Umbilical cord (tissue), 1 donor: ENCODE measurements at regions not wholly inside any gene's neighbourhood (a gene's known extent, or its start where the extent isn't known, plus 50 kb on each side); places are given as distances from the start of the nearest gene placed in this dataset.

Experiments used
- DNase-seq: peaks from one replicate; pipeline ENCODE4 v3.0.0-alpha.2; 2015; ENCODE audit warnings: low spot score

DNA sequence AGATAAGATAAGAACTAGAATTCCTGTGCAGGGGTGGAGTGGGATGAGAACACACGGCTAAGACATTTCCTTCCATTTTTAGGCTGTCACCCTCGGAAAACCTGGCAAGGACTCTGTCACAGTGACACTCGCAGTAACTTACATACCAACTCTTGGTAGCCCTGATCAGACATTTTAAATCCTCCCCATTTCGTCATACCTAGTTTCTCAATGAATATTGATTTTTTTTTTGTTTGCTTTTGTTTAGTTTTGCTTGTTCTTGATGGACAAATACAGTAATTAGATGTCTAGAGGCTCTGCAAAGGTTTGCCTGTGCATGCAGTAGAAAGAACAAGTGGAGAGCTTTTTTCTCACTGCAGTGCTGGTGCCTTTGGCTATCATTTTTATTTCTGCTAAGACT, 213.0 kb upstream of the FAM83B start:
- no peak for DNase-seq

DNA sequence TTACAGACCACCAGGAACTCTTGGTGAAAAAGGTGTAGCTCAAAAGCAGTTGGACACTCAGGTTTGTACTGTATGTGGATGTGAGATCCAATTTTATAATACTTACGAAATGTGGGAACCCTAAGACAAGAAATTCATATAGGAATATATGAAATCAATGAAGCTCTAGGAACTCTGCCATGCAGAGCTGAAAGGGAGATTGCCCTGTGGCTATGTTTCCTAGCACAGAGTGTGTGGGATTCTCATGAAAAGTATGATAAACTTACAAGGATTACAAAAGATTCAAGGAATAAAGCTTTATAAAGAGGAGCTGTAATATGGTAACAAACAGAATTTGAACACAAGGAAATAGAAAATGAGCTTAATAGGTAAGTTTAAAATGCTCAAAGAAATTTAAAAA, 205.7 kb upstream of the FAM83B start:
- no peak for DNase-seq

DNA sequence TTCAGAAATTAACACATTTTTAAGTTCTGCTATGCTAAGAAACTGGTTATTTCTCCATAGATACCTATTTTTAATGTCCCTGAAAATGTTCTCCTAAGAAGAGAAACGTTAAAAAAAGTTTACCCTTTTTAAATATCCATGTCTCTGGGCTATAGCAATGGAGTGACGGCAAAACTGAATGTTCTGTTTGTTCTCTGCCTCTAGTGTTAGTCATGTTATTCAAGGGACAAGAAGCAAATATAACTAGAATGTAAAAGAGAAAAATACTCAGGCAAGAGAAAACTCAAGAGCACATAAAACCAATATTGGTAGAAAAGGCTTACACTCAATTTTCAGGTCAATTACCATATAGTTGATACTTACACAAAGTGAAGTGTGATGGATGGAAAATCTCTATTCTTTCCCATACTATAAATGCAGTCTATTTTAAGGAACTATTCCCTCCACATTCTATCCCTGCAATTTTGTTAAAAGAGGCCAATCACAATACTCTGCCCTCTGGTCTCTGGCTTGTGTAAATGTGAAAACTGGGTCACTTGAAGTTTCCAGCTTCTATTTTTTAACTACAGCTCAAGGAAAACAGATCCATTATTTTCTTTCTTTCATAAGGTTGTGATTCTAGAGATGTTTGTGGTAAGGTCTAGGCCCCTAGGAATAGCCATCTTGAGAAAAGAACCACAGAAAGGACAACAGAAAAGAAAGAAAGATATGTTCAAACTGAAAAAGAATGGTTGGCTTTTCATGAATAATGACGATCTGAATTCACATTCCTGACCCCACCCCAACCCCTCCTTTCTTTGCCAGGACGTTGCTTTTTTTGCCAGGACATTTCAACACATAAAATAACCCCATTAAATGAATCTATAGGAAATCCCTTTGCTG, 200.3 kb upstream of the FAM83B start:
- peak; percentile 13 for DNase-seq

DNA sequence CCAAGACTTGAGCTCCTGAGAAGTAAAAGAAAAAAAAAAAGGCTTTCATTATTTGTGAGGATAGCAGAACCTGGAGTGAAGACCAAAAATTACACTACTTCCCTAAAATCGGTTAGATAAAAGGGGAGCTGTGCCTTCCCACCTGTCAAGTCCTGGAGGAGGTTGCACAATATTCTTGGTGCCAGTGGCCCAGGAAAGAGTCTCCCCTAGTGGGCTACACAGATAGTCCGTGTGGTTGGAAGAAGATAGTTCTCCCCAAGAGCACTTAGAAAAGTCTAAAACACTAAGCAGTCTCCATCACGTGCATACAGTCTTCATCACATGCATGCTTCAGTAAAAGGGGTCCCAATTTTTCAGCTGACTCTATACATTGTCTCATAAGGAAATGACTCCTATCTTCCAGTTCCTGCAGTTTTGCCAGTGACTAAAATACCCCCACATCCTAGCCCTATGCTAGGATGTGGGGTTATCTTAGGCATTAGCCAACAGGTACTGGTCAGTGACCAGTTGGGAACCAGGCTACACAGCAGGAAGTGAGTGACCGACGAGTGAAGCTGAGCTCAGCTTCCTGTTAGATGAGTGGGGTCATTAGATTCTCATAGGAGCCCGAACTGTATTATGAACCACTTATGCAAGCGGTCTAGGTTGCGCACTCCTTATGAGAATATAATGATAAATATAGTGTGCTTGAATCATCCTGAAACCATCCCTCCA, 199.5 kb upstream of the FAM83B start:
- no peak for DNase-seq

DNA sequence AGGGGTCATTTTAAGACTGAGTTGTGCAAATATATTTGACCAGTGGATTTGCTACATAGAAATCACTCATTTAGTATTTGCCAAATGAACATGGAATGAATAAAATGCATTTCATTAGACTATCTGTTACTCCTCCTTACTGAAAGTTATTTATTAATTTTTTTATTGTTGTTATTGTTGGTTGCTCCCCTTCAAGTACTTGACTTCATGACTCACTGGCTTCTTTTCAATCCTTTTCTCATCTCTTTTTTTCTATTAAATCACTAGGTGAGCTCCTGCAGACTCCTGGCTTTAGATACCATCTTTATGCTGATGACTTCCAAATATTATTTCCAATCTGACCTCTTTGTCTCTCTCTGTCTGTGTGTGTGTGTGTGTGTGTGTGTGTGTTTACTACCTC, 192.2 kb upstream of the FAM83B start:
- DNase-seq = no peak

DNA sequence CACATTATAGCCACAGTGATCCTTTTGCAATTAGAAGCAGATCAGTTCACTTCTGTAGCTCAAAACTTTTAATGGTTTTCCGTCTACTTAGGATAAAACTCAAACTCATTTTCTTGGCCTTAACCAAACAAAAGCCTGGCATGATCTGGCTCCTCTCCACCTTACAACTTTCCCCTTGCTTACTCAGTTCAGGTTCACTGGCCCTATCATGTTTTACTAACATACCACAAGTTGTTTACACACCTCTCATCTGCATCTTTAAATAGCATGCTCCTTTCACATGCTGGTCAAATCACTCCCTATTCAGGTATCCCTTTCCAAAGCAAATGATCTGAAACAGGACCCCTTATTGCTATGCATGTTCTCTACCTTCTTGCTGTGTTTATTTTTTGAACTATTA, 191.4 kb upstream of the FAM83B start:
- no peak for DNase-seq

DNA sequence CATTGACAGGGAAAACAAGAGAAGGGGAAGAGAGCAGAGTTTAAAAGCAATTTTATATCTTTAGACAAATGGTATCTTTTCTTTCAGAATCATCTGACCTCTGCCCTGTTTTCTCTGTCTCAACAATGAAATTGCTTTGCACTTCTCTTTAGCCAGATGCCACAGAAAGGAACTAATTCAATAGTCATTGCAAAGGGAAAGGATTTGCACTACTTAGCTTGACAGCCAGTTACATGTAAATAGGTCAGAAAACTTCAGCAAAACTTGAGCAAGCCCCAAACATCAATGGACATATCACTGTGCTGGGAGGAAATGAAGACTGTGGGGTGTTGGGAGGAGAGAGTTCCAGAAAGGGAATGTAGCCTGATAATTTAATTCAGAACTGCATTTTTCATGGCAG, 181.3 kb upstream of the FAM83B start:
- DNase-seq = no peak

DNA sequence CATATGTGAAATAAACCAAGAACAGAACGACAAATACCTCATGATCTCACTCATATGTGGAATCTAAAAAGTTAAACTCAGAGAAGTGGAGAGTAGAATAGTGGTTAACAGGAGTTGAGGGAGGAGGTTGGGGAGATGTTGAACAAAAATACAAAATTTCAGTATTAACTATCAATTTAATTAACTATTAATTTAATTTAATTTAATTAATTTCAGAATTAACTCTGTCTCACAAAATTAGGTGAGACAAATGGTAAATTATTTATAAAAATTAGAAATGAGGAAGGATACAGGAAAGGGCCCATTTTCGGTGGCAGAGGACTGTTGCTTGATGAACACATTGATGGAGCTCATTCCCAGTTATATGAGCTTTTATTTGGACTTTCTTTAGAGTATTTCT, 166.0 kb upstream of the FAM83B start:
- no peak for DNase-seq

DNA sequence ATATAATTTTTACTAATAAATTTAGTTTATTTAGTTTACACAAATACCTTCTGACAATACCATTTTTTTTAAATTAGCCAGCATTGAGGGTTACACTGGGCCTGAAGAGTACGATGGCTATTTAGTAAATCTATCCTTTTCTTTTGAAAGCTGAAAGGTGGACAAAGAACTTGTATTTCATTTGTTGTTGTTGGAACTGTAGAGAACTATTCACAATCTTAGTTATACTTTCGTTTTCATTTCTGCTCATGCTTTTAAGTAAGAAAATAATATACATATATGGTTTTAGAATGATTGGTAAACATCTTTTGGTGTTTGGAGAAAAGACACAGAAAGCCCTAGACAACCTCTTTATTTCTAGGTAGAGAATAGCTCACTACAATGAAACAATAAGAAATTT, 165.3 kb upstream of the FAM83B start:
- DNase-seq = no peak

DNA sequence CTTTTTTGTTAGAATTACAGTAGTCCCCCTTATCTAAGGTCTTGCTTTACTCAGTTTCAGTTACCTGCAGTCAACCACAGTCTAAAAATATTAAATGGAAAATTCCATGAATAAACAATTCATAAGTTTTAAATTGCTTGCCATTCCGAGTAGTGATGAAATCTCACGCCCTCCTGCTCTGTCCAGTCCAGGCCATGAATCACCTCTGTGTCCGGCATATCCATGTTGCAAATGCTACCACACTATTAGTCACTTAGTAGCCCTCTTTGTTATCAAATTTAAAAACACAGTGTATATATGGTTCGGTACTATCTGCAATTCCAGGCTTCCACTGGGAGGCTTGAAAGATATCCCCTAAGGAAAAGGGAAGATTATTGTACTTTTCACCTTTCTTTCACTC, 164.6 kb upstream of the FAM83B start:
- no peak for DNase-seq

DNA sequence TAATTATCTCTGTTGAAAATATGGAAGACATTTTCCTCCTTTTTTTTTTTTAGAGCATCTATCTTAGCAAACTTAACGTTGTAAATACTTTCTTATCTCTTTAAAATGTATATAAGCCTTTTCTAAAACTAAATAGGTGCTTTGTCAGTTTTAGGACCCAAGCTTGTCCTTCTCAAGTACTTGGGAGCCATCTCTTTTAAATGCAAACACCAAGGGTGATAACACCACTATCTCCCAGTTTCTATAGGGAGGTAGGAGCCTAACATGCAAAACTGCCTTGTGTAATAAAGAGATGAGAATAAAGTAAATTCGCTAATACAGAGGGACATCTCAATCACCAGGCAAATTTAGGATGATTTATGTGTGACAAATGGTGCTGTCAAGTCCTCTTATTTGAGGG, 157.0 kb upstream of the FAM83B start:
- DNase-seq = no peak

DNA sequence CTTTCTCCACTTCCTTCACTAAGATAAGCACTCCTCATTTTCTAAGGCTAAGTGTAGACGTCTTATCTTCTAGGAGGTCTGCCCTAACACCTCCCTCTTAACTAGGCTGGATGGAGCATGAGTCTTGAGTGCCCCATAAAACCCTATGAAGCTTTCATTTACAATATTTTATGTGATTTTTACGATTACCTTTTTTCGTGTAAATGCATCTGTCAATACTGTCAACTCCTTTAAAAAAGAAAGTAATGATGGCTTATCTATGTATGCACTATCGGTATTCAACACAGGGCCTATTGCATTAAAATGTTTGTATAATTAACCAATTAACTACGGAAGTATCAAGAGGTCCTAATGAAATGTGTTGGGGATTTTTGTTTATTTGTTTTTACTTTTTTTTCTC, 156.0 kb upstream of the FAM83B start:
- DNase-seq = no peak

DNA sequence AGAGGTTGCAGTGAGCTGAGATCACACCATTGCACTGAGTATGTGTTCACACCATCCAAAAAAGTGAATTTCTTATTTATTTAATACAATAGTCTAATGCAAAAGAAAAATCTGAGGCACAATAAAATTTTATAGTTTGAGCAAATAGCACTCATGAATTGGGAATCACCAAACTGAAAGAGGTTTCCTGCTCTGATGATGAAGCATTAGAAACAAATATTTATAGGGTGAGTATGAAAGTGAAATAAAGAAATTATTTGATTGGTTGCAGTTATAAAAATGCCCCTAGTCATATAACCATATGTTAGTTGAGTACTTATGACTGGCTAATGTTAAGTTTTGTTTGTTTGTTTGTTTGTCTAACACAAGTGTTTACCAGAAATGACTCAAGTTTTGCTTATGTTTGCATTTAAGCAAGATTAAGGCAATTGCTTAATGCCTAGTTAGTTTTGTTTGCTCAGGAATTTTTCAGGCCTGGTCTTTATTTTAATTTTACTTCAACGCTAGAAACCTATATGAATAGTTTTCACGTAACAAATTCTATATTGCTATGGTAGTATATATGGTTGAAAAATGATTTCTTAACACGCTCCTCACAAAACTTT, 151.5 kb upstream of the FAM83B start:
- no peak for DNase-seq

DNA sequence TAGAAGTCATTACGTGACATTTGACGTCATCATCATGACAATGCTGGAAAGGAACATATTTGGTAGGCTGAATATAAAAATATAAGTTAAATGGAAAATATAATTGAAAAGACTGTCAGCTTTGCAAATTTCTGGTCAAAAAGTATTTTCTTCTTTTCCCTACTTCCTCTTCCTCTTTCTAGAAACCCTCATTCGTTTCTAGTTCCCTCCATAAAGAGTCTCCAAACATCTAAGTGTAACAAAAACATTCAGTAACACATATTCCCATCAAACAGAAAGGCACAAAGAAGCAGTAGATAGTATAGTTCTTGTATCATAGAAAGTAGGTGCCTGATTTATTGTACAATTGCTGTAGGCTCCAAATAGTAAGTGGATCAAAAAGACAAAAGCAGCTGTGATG, 150.8 kb upstream of the FAM83B start:
- DNase-seq = no peak

DNA sequence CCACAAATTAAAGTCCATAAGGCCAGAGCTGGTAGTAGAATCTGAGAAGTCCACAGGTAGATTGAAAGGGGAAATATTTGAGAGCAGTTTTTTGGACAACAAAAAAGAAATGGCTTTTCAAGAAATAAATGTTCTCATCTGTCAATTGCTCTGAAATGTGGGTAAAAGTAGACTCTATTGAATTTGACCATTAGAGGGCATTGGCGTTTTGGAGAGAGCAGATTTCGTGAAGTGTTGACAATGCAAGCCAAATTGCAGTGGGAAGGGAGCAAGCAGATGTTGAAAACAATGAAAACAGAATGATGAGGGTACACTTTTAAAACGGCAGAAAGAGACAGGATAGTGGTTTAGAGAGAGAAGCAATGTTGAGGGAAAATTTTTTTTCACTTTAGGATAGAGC, 149.1 kb upstream of the FAM83B start:
- DNase-seq = peak; percentile 20

DNA sequence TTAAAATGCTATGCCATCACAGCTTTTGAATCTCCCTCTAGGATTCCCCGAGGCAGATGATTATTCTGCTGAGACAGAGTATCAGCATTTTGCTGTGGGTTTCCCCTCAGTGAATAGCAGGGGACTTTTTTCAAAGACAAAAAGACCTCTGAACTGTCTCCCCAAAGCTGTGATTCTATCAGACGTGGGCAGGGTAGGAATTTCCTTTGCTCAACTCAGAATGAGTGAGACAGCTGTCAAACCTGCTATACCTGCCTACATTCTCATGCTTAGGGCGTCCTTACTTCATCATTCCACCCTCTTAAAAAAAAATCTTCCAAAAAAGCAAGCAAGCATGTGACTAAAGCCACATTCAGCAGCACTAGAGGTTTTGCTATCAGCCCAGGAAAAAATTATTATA, 147.6 kb upstream of the FAM83B start:
- peak; percentile 50 for DNase-seq

DNA sequence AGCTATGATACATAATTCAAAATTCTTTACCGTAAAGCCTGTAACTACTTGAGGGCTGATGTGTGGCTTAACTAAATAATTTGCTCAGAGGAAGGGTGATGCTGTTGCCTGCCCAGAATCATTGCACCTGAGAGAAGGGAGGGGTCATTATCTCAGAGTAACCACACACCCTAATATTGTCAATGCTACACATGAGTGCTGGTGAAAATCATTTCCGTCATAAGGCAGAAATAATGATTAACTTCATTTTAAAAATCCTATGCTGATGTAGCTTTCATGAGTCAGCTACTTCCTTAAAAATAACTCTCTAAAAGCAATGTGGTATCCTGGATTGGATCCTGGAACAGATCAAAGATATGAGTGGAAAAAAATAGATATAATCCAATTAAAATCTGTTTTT, 146.4 kb upstream of the FAM83B start:
- DNase-seq = peak; percentile 3

DNA sequence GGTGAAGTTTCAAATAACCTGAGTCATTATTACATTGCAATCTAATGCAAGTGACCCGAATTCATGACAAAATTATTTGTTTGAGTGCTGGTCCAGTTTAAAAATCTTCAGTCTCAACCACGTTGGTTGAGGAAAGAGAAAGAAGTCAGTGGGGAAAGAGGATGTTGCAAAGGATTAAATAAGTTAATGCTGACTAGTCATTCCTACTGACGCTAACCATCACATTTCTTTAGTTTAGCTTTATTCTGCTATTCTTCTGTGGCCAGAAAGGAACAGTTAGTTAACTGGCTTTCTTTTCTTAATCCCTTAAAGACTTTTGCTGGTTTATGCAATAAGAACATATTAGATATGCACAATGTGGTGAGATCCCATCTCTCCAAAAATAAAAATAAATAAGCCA, 143.8 kb upstream of the FAM83B start:
- no peak for DNase-seq

DNA sequence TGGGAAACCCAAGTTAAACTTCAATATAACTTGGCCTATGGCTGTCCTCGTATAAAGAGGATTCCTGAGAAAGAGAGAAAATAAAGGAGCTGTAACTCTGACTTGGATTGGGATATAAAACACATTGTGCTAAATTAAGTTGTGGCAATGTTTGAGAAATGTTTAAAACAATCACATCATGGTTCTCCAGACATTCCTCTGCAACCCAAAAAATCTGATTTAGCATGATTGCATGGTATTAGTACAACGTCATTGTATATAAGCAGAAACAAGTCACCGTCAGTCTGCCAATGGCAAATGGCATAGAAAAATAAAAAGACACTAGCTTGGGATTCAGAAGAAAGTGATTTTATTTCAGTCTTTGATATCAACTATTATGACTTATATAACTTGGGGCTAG, 140.2 kb upstream of the FAM83B start:
- DNase-seq = no peak

DNA sequence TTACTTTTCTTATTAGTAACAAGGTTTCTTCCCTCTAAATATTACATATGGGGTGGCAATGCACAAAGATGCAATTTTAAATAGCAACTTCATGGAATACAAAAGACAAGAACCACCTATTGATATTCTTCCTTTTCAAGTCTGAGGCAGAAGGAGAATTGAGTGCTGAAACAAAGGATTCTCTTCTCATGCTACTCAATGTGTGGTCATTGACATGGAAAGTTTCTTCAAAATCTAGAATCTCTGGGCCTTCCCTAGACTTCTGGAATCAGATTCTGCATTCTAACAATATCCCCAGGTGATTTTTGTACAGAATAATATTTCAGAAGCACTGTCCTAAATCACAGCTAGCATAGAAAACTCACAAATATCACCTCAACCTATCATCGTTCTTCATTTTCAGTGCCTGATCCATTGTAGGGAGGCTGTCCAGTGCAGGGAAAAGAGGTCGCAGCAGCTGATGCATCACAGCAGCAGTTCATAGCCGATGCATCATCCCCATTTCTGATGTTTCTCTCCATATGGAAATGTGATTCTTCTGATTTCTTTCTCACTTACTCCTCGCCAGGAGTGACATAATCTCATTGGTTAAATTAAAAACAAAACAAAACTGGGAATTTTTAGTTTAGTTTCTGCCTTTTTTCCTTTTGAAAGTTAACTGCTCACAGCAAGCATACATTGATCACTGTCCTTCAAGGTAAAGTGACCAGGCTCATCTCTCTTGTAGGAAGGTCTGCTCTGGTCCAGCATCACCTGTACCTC, 139.5 kb upstream of the FAM83B start:
- no peak for DNase-seq

DNA sequence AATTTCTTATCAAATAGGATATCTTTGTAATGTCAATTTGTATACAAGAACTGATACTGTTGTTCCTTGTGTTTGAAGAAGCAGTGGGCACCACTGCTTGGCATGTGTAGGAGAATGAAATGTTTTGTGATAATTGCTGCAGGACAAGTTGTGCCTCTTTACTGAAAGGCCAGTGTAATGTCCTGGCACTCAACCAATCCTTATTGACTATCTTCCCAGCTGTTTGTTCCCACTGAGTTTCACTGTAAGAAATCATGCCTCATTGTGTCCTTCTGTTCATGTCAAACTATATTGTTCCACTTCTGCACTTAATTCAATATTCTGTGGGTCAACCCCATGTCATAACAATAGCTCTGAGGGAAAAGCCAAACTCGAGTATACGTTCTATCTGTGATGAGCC, 136.1 kb upstream of the FAM83B start:
- no peak for DNase-seq

DNA sequence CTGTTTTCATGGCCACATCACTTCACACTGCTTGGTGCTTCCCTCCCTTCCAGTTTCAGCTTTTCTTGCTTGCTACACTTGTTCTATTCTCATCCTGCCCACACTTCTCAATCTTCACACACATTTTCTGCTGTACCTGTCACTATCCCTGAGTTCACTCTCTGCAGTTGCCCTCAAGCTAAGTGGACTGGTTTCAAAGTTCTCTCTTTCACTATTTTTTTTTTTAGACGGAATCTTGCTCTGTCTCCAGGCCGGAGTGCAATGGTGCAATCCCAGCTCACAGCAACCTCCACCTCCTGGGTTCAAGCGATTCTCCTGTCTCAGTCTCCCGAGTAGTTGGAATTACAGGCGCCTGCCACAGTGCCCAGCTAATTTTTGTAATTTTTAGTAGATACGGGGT, 130.6 kb upstream of the FAM83B start:
- DNase-seq = no peak
